NCI-H526 treated with DMSO at 0.1 percent for 48 hours (cell line): ENCODE measurements at regions not wholly inside any gene's neighbourhood (a gene's known extent, or its start where the extent isn't known, plus 50 kb on each side); places are given as distances from the start of the nearest gene placed in this dataset.

Source experiments
- DNase-seq: peaks from one replicate; lab custom pipeline; 2025; lab: John Stamatoyannopoulos, UW

DNA sequence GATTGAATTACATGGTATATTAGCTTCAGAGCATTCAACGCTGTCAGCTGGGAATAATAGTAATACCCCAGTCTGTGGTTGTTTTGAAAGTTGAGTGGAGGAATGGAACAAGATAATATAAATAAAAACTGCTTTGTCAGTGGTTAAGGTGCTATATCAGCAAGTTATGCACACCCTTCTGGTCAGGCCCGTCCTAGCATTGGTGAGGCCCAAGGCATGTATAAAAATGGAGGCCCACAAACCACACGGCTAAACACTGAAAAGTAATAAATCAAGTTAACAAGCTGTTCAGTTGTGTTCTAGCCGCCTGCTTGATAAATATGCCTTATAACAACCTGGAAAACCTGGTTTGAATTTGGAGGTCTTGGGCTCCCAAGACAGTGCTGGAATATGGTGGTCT, 77.4 kb downstream of the PSMG1 start:
- no peak for DNase-seq

DNA sequence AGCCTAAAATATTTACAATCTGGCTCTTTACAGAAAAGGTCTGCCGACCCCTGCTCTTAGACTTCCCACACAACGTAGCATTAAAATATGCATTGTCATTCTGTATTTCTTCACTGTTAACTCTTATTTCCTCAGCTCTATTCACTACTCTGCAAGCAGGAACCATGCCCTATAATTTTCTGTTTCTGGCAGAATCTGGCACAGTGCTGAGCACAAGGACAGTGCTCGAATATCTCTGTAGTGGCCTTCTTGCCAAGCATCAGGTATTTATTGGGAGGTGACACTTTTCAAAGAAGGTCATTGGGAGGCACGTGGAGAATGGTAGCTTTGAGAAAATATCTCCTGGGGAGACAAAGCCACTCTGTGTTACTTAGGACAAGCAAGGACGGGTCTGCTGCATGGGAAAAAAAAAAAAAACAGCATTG, 77.9 kb downstream of the PSMG1 start:
- DNase-seq = no peak

- no peak for DNase-seq
These were observed 78.3 kb downstream of the PSMG1 start for GRCh38 chr21:39104911-39105310.

- no peak for DNase-seq
These were observed 79.6 kb downstream of the PSMG1 start for GRCh38 chr21:39103689-39104088.

DNA sequence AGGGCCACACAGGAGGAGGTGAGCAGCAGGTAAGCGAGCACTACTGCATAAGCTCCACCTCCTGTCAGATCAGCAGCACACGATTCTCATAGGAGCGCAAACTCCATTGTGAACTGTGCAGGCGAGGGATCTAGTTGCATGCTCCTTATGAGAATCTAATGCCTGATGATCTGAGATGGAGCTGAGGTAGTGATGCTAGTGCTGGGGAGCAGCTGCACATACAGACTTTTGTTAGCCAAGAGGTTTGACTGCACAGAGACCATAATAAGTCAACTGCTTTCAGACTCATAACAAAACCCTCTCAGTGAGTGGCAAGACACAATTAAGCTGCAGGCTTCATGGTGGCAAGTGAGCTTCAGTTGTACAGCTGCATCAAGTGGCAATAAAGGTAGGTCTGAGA, 83.4 kb downstream of the PSMG1 start:
- no peak for DNase-seq

- DNase-seq = no peak
These were observed 84.5 kb downstream of the PSMG1 start for GRCh38 chr21:39098696-39099200.

- peak; percentile 43 for DNase-seq
These were observed 85.3 kb downstream of the PSMG1 start for GRCh38 chr21:39097981-39098380.

GRCh38 chr21:39097335-39097861, 85.9 kb downstream of the PSMG1 start:
- no peak for DNase-seq

GRCh38 chr21:39096754-39097153, 86.5 kb downstream of the PSMG1 start:
- no peak for DNase-seq

DNA sequence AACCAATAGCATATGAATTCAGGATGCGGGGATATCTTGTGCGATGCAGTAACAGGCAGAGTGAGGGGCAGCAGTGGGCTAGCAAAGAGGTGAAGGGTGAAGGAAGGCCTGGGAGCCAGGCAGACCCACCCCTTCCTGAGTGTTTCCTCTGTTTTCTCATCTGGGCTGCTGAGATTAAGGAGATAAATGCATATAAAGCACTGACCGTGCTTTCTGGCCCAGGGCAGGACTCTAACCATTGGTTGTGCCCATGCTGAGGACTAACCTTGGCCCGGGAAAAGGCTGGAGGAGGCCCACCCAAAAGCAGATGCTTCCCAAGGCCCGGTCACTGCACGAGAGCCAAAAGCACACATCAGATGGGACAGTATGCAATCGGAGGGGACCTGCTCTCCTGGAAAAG, 87.6 kb downstream of the PSMG1 start:
- DNase-seq = no peak

GRCh38 chr21:39094847-39095579, 88.2 kb downstream of the PSMG1 start:
- no peak for DNase-seq

- DNase-seq = no peak
These were observed 89.0 kb downstream of the PSMG1 start for GRCh38 chr21:39094087-39094780.

- DNase-seq = no peak
These were observed 89.7 kb downstream of the PSMG1 start for GRCh38 chr21:39093526-39093925.

GRCh38 chr21:39088831-39089380, 94.3 kb downstream of the PSMG1 start:
- DNase-seq = no peak

GRCh38 chr21:39088031-39088370, 95.2 kb downstream of the PSMG1 start:
- no peak for DNase-seq

- no peak for DNase-seq
These were observed 95.8 kb downstream of the PSMG1 start for GRCh38 chr21:39087238-39088030.

GRCh38 chr21:39086547-39086946, 96.7 kb downstream of the PSMG1 start:
- no peak for DNase-seq

DNA sequence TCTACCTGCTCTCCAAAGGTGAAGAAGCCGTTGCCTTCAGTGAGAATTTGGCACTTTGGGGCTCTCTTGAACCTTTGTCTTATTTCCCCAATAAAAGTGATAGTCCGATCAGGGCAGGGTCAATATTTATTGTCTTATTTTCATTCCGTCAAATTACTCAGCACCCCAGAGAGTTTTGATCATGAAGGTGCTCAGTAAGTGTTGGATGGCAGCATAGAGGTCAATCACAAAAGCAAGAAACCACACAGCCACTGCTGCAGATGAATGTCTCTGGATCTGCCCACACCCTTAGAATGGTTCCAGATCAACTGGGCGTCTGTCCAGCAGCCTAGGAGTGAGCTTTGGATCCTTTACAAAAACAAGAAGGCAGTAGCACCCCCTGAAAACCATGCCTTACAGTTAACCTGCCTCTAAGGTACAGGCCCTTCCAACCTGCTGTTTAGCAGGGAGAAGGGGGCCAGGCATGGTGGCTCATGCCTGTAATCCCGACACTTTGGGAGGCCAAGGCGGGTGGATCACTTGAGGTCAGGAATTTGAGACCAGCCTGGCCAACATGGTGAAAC, 97.3 kb downstream of the PSMG1 start:
- DNase-seq = no peak

- no peak for DNase-seq
These were observed 98.1 kb downstream of the PSMG1 start for GRCh38 chr21:39084979-39085729.

- no peak for DNase-seq
These were observed 99.2 kb downstream of the PSMG1 start for GRCh38 chr21:39084073-39084472.

- no peak for DNase-seq
These were observed 99.8 kb downstream of the PSMG1 start for GRCh38 chr21:39083377-39084008.
